ENCODE measurements at regions not wholly inside any gene's neighbourhood (a gene's known extent, or its start where the extent isn't known, plus 50 kb on each side); places are given as distances from the start of the nearest gene placed in this dataset.

DNA sequence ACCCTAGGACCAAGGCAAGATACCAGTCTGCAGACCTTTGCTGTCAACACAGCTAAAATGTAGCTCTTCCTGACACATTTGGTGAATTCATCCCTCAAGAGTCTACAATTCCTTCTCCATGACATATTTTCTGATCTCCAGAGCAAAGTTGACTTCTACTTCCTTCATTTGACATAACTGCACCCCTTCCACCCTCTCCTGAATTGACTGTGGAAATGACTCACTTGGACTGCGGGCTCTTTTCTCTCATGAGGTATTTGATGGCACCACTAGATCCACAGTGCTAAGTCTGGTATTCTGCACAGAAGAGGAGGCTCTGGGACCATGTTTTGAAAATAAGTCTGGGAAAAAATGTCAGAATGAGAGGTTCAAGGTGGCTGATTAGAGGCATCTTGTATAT lies 338.4 kb upstream of the TRPC7 start (continued):
- TF ChIP-seq, protein P1, sequence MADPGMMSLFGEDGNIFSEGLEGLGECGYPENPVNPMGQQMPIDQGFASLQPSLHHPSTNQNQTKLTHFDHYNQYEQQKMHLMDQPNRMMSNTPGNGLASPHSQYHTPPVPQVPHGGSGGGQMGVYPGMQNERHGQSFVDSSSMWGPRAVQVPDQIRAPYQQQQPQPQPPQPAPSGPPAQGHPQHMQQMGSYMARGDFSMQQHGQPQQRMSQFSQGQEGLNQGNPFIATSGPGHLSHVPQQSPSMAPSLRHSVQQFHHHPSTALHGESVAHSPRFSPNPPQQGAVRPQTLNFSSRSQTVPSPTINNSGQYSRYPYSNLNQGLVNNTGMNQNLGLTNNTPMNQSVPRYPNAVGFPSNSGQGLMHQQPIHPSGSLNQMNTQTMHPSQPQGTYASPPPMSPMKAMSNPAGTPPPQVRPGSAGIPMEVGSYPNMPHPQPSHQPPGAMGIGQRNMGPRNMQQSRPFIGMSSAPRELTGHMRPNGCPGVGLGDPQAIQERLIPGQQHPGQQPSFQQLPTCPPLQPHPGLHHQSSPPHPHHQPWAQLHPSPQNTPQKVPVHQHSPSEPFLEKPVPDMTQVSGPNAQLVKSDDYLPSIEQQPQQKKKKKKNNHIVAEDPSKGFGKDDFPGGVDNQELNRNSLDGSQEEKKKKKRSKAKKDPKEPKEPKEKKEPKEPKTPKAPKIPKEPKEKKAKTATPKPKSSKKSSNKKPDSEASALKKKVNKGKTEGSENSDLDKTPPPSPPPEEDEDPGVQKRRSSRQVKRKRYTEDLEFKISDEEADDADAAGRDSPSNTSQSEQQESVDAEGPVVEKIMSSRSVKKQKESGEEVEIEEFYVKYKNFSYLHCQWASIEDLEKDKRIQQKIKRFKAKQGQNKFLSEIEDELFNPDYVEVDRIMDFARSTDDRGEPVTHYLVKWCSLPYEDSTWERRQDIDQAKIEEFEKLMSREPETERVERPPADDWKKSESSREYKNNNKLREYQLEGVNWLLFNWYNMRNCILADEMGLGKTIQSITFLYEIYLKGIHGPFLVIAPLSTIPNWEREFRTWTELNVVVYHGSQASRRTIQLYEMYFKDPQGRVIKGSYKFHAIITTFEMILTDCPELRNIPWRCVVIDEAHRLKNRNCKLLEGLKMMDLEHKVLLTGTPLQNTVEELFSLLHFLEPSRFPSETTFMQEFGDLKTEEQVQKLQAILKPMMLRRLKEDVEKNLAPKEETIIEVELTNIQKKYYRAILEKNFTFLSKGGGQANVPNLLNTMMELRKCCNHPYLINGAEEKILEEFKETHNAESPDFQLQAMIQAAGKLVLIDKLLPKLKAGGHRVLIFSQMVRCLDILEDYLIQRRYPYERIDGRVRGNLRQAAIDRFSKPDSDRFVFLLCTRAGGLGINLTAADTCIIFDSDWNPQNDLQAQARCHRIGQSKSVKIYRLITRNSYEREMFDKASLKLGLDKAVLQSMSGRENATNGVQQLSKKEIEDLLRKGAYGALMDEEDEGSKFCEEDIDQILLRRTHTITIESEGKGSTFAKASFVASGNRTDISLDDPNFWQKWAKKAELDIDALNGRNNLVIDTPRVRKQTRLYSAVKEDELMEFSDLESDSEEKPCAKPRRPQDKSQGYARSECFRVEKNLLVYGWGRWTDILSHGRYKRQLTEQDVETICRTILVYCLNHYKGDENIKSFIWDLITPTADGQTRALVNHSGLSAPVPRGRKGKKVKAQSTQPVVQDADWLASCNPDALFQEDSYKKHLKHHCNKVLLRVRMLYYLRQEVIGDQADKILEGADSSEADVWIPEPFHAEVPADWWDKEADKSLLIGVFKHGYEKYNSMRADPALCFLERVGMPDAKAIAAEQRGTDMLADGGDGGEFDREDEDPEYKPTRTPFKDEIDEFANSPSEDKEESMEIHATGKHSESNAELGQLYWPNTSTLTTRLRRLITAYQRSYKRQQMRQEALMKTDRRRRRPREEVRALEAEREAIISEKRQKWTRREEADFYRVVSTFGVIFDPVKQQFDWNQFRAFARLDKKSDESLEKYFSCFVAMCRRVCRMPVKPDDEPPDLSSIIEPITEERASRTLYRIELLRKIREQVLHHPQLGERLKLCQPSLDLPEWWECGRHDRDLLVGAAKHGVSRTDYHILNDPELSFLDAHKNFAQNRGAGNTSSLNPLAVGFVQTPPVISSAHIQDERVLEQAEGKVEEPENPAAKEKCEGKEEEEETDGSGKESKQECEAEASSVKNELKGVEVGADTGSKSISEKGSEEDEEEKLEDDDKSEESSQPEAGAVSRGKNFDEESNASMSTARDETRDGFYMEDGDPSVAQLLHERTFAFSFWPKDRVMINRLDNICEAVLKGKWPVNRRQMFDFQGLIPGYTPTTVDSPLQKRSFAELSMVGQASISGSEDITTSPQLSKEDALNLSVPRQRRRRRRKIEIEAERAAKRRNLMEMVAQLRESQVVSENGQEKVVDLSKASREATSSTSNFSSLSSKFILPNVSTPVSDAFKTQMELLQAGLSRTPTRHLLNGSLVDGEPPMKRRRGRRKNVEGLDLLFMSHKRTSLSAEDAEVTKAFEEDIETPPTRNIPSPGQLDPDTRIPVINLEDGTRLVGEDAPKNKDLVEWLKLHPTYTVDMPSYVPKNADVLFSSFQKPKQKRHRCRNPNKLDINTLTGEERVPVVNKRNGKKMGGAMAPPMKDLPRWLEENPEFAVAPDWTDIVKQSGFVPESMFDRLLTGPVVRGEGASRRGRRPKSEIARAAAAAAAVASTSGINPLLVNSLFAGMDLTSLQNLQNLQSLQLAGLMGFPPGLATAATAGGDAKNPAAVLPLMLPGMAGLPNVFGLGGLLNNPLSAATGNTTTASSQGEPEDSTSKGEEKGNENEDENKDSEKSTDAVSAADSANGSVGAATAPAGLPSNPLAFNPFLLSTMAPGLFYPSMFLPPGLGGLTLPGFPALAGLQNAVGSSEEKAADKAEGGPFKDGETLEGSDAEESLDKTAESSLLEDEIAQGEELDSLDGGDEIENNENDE (IDR thresholded peaks at IDR 0.05; ENCODE audit: insufficient replicate concordance, low read length): no peak

Measured in H1 (cell line).